SK-N-MC (cell line): ENCODE measurements at regions not wholly inside any gene's neighbourhood (a gene's known extent, or its start where the extent isn't known, plus 50 kb on each side); places are given as distances from the start of the nearest gene placed in this dataset.

ENCODE experiments used
- DNase-seq: peaks from one replicate; pipeline ENCODE4 v3.0.0-alpha.2; 2011; ENCODE audit warnings: low read depth, low spot score
- H3K27ac ChIP-seq: fragments of 200-600 bp; sonication (generic); 2 replicates; pipeline ENCODE4 v1.5.1; 2016; ENCODE audit warnings: mixed run types
- H3K36me3 ChIP-seq: fragments of 200-600 bp; sonication (generic); 2 replicates; pipeline ENCODE4 v1.6.1; 2017; ENCODE audit warnings: antibody characterized with exemption, low read length, mixed read lengths; ENCODE audit not compliant: insufficient read depth
- H3K4me3 ChIP-seq: fragments of 200-600 bp; sonication (generic); 2 replicates; pipeline ENCODE4 v1.5.1; 2016
- H3K9ac ChIP-seq: fragments of 200-600 bp; sonication (generic); 2 replicates; pipeline ENCODE4 v1.8.0; 2017; ENCODE audit warnings: mixed run types, mixed read lengths; ENCODE audit not compliant: insufficient read length
- H3K9me3 ChIP-seq: fragments of 200-600 bp; sonication (generic); 2 replicates; pipeline ENCODE4 v1.6.1; 2017; ENCODE audit warnings: low read depth, mild to moderate bottlenecking, antibody characterized with exemption, low read length, moderate library complexity, mixed read lengths
- EZH2 ChIP-seq: fragments of 200-600 bp; sonication (generic); IDR thresholded peaks from one replicate; pipeline ENCODE4 v1.6.1; 2017; ENCODE audit warnings: antibody characterized with exemption
- FOXP2 ChIP-seq: optimal IDR thresholded peaks from 2 replicates; pipeline ENCODE3; 2011; ENCODE audit warnings: mild to moderate bottlenecking, moderate library complexity; ENCODE audit not compliant: insufficient read depth; ENCODE audit errors: extremely low read length, control extremely low read depth
- POLR2AphosphoS5 ChIP-seq: IDR thresholded peaks from 2 replicates; pipeline ENCODE4 v1.6.1; 2012; ENCODE audit warnings: mild to moderate bottlenecking, low read depth, low read length, borderline replicate concordance

- DNase-seq = no peak
- H3K9me3 ChIP-seq = no peaks in the 10 kb centered on the region
Measured at GRCh38 chr3:147960786-147961185, 551.6 kb downstream of the ZIC1 start.

GRCh38 chr3:147962408-147963164, 553.4 kb downstream of the ZIC1 start:
- Histone ChIP-seq H3K27ac (no peak overlapping the region), H3K36me3 (no peaks in the 10 kb centered on the region), H3K4me3 (no peak overlapping the region), H3K9ac (no peak overlapping the region), H3K9me3 (no peaks in the 10 kb centered on the region)
- TF ChIP-seq EZH2 (no peak), POLR2AphosphoS5 (no peak), FOXP2 (no peak)
- no peak for DNase-seq

More at GRCh38 chr3:147960786-147961185, 551.6 kb downstream of the ZIC1 start:
- H3K4me3 ChIP-seq = no peak overlapping the region
- TF ChIP-seq FOXP2 (no peak), EZH2 (no peak), POLR2AphosphoS5 (no peak)
- H3K36me3 ChIP-seq = no peaks in the 10 kb centered on the region
- peak overlapping the region; percentile 51; the same call in 1 of the 2 replicates for H3K27ac ChIP-seq
- no peak overlapping the region for H3K9ac ChIP-seq

GRCh38 chr3:147963711-147964110, 554.5 kb downstream of the ZIC1 start:
- Histone ChIP-seq H3K9ac (no peak overlapping the region), H3K9me3 (no peaks in the 10 kb centered on the region), H3K4me3 (no peak overlapping the region), H3K27ac (no peak overlapping the region), H3K36me3 (no peaks in the 10 kb centered on the region)
- TF ChIP-seq FOXP2 = no peak
- TF ChIP-seq POLR2AphosphoS5 = no peak
- no peak for TF ChIP-seq EZH2
- DNase-seq = no peak

GRCh38 chr3:147975165-147975564, 566.0 kb downstream of the ZIC1 start:
- no peaks in the 10 kb centered on the region for H3K9me3 ChIP-seq
- no peak overlapping the region for H3K4me3 ChIP-seq
- no peak for DNase-seq
- TF ChIP-seq EZH2 = no peak
- TF ChIP-seq POLR2AphosphoS5 = no peak
- TF ChIP-seq FOXP2 = no peak
- H3K27ac ChIP-seq = no peak overlapping the region
- H3K9ac ChIP-seq = no peak overlapping the region
- no peaks in the 10 kb centered on the region for H3K36me3 ChIP-seq

GRCh38 chr3:147977001-147977400, 567.8 kb downstream of the ZIC1 start:
- no peaks in the 10 kb centered on the region for H3K9me3 ChIP-seq
- no peak overlapping the region for H3K4me3 ChIP-seq
- H3K9ac ChIP-seq = no peak overlapping the region
- no peaks in the 10 kb centered on the region for H3K36me3 ChIP-seq
- H3K27ac ChIP-seq = no peak overlapping the region
- no peak for DNase-seq
- no peak for TF ChIP-seq FOXP2
- TF ChIP-seq EZH2 = no peak
- TF ChIP-seq POLR2AphosphoS5 = no peak

- no peak overlapping the region for H3K27ac ChIP-seq
- TF ChIP-seq EZH2 (no peak), POLR2AphosphoS5 (no peak), FOXP2 (no peak)
Measured at GRCh38 chr3:147987549-147987948, 578.4 kb downstream of the ZIC1 start.

GRCh38 chr3:147989344-147989743, 580.2 kb downstream of the ZIC1 start:
- H3K36me3 ChIP-seq = no peaks in the 10 kb centered on the region
- no peak overlapping the region for H3K4me3 ChIP-seq
- TF ChIP-seq FOXP2 = no peak
- TF ChIP-seq EZH2 = no peak
- TF ChIP-seq POLR2AphosphoS5 = no peak
- H3K27ac ChIP-seq = no peak overlapping the region
- no peak for DNase-seq
- no peaks in the 10 kb centered on the region for H3K9me3 ChIP-seq
- H3K9ac ChIP-seq = no peak overlapping the region

More at GRCh38 chr3:147987549-147987948, 578.4 kb downstream of the ZIC1 start:
- Histone ChIP-seq H3K9ac (no peak overlapping the region), H3K4me3 (no peak overlapping the region), H3K36me3 (no peaks in the 10 kb centered on the region), H3K9me3 (no peaks in the 10 kb centered on the region)
- no peak for DNase-seq

- H3K9me3 ChIP-seq = no peaks in the 10 kb centered on the region
- H3K36me3 ChIP-seq = no peaks in the 10 kb centered on the region
- DNase-seq = peak; percentile 52
- H3K9ac ChIP-seq = no peak overlapping the region
- TF ChIP-seq POLR2AphosphoS5 = no peak; the same call in 1 of the 2 replicates
- TF ChIP-seq FOXP2 = no peak
- no peak for TF ChIP-seq EZH2
- H3K27ac ChIP-seq = peak overlapping the region; percentile 37; the same call in 1 of the 2 replicates
- 0 out of 2 replicates have a peak overlapping the region, but pooled peaks have one; percentile 16 for H3K4me3 ChIP-seq
Measured at GRCh38 chr3:148002705-148003205, 593.6 kb downstream of the ZIC1 start.
